A673 (cell line): ENCODE measurements at regions not wholly inside any gene's neighbourhood (a gene's known extent, or its start where the extent isn't known, plus 50 kb on each side); places are given as distances from the start of the nearest gene placed in this dataset.

Experiments used
- BruUV-seq: library from RNA; stranded (reverse); fragments of 400-500 nt; replicated peaks from 2 replicates; lab custom pipeline; 2021; lab: Mats Ljungman, UMichigan
- CTCF ChIA-PET: fragments of 300-600 bp; sonication (Branson Sonifier 250); formaldehyde crosslinking; loops from one replicate; lab custom pipeline; 2022; ENCODE audit warnings: antibody characterized with exemption; lab: Charles Lee
- POLR2A ChIA-PET: fragments of 300-600 bp; sonication (Branson Sonifier 250); formaldehyde crosslinking; loops from one replicate; lab custom pipeline; 2022; ENCODE audit warnings: antibody characterized with exemption; ENCODE audit not compliant: low non-redundant PET; lab: Charles Lee
- DNase-seq: peaks from one replicate; pipeline ENCODE4 v3.0.0-alpha.2; 2015; ENCODE audit warnings: low spot score
- H3K27ac ChIP-seq: fragments of 200-600 bp; sonication (generic); 2 replicates; pipeline ENCODE4 v1.5.1; 2016; ENCODE audit warnings: mixed run types, low read depth, mild to moderate bottlenecking, mixed read lengths, antibody characterized with exemption, low read length; ENCODE audit not compliant: poor library complexity, severe bottlenecking
- H3K27me3 ChIP-seq: fragments of 200-600 bp; sonication (generic); replicated peaks from 2 replicates; pipeline ENCODE4 v1.6.1; 2017; ENCODE audit warnings: mixed run types, low read depth, mild to moderate bottlenecking, mixed read lengths, antibody characterized with exemption, low read length; ENCODE audit not compliant: insufficient read depth, poor library complexity
- H3K36me3 ChIP-seq: fragments of 200-600 bp; sonication (generic); 2 replicates; pipeline ENCODE4 v1.6.1; 2016; ENCODE audit warnings: mixed run types, mild to moderate bottlenecking, mixed read lengths, antibody characterized with exemption, low read length; ENCODE audit not compliant: insufficient read depth, poor library complexity, severe bottlenecking
- H3K4me1 ChIP-seq: fragments of 200-600 bp; sonication (generic); 2 replicates; pipeline ENCODE4 v1.6.1; 2017; ENCODE audit warnings: mixed run types, mild to moderate bottlenecking, mixed read lengths, antibody characterized with exemption, low read length; ENCODE audit not compliant: insufficient read depth, poor library complexity, severe bottlenecking
- H3K4me3 ChIP-seq: fragments of 200-600 bp; sonication (generic); 2 replicates; pipeline ENCODE4 v1.5.1; 2016; ENCODE audit warnings: low read depth, mixed run types, mild to moderate bottlenecking, mixed read lengths, low read length; ENCODE audit not compliant: poor library complexity, severe bottlenecking
- H3K9me3 ChIP-seq: fragments of 200-600 bp; sonication (generic); 2 replicates; pipeline ENCODE4 v1.6.1; 2016; ENCODE audit warnings: mixed run types, low read depth, mild to moderate bottlenecking, mixed read lengths, antibody characterized with exemption, low read length; ENCODE audit not compliant: poor library complexity, severe bottlenecking
- EZH2 ChIP-seq: fragments of 200-600 bp; sonication (generic); IDR thresholded peaks from 2 replicates; pipeline ENCODE4 v1.6.1; 2017; ENCODE audit warnings: borderline replicate concordance, low read depth, mild to moderate bottlenecking, mixed read lengths, antibody characterized with exemption, low read length; ENCODE audit not compliant: poor library complexity, severe bottlenecking
- intact Hi-C: fragments of 100-400 bp; cut with micrococcal nuclease; formaldehyde crosslinking; loops from one replicate; pipeline ENCODE4 v1.10.0; 2022; ENCODE audit not compliant: unreplicated experiment
- TF ChIP-seq, protein P1 (sequence below): fragments of 300-800, 200-600 bp; sonication (generic); conservative IDR thresholded peaks from 2 replicates; pipeline ENCODE4 v1.5.1; 2017; ENCODE audit warnings: low read depth, mild to moderate bottlenecking, antibody characterized with exemption, low read length, moderate library complexity, mixed read lengths

DNA sequence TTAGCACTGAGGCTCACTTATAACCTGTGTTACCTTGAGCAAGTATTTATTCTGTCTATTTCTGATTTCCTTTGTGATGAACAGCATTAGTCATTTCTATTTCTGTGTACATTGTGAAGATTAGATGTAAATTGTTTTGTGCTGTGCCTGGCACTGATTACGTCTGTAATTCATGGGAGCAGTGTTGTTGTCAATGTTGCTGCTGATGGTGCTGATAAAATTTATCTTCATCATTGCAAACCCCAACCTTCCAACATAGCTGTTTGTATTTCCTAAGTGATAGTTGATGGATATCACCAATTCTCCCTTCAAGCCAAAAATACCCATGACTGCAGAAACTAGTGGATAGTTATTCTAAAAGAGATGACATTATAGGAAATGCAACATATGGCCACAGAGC, 400.5 kb upstream of the GRM3 start:
- ChIA-PET CTCF (no interaction called here), POLR2A (no interaction called here)
- Histone ChIP-seq H3K27me3 (no peaks in the 10 kb centered on the region), H3K4me3 (no peak overlapping the region), H3K27ac (no peak overlapping the region), H3K36me3 (no peaks in the 10 kb centered on the region), H3K4me1 (no peaks in the 10 kb centered on the region), H3K9me3 (no peaks in the 10 kb centered on the region)
- no peak for TF ChIP-seq EZH2
- TF ChIP-seq, protein P1, sequence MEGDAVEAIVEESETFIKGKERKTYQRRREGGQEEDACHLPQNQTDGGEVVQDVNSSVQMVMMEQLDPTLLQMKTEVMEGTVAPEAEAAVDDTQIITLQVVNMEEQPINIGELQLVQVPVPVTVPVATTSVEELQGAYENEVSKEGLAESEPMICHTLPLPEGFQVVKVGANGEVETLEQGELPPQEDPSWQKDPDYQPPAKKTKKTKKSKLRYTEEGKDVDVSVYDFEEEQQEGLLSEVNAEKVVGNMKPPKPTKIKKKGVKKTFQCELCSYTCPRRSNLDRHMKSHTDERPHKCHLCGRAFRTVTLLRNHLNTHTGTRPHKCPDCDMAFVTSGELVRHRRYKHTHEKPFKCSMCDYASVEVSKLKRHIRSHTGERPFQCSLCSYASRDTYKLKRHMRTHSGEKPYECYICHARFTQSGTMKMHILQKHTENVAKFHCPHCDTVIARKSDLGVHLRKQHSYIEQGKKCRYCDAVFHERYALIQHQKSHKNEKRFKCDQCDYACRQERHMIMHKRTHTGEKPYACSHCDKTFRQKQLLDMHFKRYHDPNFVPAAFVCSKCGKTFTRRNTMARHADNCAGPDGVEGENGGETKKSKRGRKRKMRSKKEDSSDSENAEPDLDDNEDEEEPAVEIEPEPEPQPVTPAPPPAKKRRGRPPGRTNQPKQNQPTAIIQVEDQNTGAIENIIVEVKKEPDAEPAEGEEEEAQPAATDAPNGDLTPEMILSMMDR = no peak
- DNase-seq = no peak
- no TSS peak for BruUV-seq
- intact Hi-C loops = no loop called here

DNA sequence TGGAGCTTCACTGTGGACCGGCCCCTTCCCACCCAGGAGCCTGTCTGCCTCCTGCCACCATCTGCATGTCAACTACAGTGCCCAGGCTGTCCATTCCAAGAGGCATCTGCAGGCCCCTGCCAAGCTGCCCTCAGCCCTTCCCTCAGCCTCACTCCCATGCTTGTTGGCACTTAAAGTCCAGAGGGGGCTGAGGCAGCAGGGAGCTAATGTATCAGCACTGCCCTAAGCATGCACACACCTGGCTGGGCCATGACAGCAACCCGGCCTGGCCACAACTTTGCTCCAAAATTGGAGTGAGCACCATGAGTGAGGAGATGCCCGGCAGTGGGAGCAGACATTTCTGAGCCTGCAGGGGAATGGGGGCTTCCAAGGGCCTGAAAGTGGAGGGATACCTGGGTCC, 417.5 kb upstream of the GRM3 start:
- Histone ChIP-seq H3K27ac (no peak overlapping the region), H3K9me3 (no peaks in the 10 kb centered on the region), H3K36me3 (no peaks in the 10 kb centered on the region), H3K27me3 (no peaks in the 10 kb centered on the region), H3K4me1 (no peaks in the 10 kb centered on the region), H3K4me3 (no peak overlapping the region)
- intact Hi-C loops = no loop called here
- POLR2A ChIA-PET = no interaction called here
- BruUV-seq = no TSS peak
- CTCF ChIA-PET = no interaction called here
- DNase-seq = no peak
- TF ChIP-seq, protein P1 = no peak

DNA sequence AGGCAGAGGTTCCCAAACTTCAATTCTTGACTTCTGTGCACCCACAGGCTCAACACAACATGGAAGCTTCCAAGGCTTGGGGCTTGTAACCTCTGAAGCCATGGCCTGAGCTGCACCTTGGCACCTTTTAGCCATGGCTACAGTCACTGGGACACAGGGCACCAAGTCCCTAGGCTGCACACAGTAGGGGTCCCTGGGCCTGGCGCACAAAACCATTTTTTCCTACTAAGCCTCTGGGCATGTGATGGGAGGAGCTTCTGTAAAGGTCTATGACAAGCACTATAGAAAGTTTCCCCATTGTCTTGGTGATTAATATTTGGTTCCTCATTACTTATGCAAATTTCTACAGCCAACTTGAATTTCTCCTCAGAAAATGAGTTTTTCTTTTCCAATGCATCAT, 420.9 kb upstream of the GRM3 start:
- no peak for TF ChIP-seq EZH2
- TF ChIP-seq, protein P1 = no peak
- CTCF ChIA-PET = no interaction called here
- BruUV-seq = no TSS peak
- Histone ChIP-seq H3K27ac (no peak overlapping the region), H3K4me3 (no peak overlapping the region), H3K9me3 (no peaks in the 10 kb centered on the region), H3K27me3 (no peaks in the 10 kb centered on the region), H3K4me1 (no peaks in the 10 kb centered on the region), H3K36me3 (no peaks in the 10 kb centered on the region)
- no peak for DNase-seq
- intact Hi-C loops = no loop called here
- POLR2A ChIA-PET = no interaction called here
